H9 (cell line): ENCODE measurements at regions not wholly inside any gene's neighbourhood (a gene's known extent, or its start where the extent isn't known, plus 50 kb on each side); places are given as distances from the start of the nearest gene placed in this dataset.

Experiments
- DNase-seq: peaks from one replicate; pipeline ENCODE4 v3.0.0-alpha.2; 2017
- H2AFZ ChIP-seq: one replicate; pipeline ENCODE4 v1.6.1; 2013; ENCODE audit warnings: mild to moderate bottlenecking, low read length, control low read depth, moderate library complexity
- H2AK5ac ChIP-seq: 2 replicates; pipeline ENCODE4 v1.6.1; 2013; ENCODE audit warnings: low read length, control low read depth, mixed read lengths; ENCODE audit not compliant: insufficient read length
- H2BK120ac ChIP-seq: one replicate; pipeline ENCODE4 v1.6.1; 2013; ENCODE audit warnings: low read depth, mild to moderate bottlenecking, low read length, control low read depth, inconsistent platforms; ENCODE audit not compliant: poor library complexity, severe bottlenecking
- H2BK12ac ChIP-seq: 2 replicates; pipeline ENCODE4 v1.6.1; 2013; ENCODE audit warnings: low read length, control low read depth, mixed read lengths, low read depth; ENCODE audit not compliant: insufficient read length
- H2BK15ac ChIP-seq: 2 replicates; pipeline ENCODE4 v1.6.1; 2013; ENCODE audit warnings: low read depth, low read length, control low read depth
- H2BK20ac ChIP-seq: one replicate; pipeline ENCODE4 v1.6.1; 2013; ENCODE audit warnings: low read depth, mild to moderate bottlenecking, low read length, control low read depth, inconsistent platforms; ENCODE audit not compliant: poor library complexity, severe bottlenecking
- H2BK5ac ChIP-seq: 2 replicates; pipeline ENCODE4 v1.6.1; 2013; ENCODE audit warnings: low read length, control low read depth, mixed read lengths; ENCODE audit not compliant: insufficient read length
- H3K14ac ChIP-seq: 2 replicates; pipeline ENCODE4 v1.6.1; 2013; ENCODE audit warnings: low read length, control low read depth; ENCODE audit not compliant: insufficient read depth
- H3K18ac ChIP-seq: 2 replicates; pipeline ENCODE4 v1.6.1; 2013; ENCODE audit warnings: low read depth, mild to moderate bottlenecking, mixed read lengths, low read length, control low read depth; ENCODE audit not compliant: insufficient read length
- H3K23ac ChIP-seq: 2 replicates; pipeline ENCODE4 v1.6.1; 2013; ENCODE audit warnings: low read length, control low read depth, mixed read lengths, low read depth; ENCODE audit not compliant: insufficient read length
- H3K23me2 ChIP-seq: 2 replicates; pipeline ENCODE4 v1.6.1; 2013; ENCODE audit warnings: low read depth, mild to moderate bottlenecking, mixed read lengths, low read length, control low read depth; ENCODE audit not compliant: insufficient read length, poor library complexity, severe bottlenecking
- H3K27ac ChIP-seq: 2 replicates; pipeline ENCODE4 v1.5.1; 2013; ENCODE audit warnings: low read length, control low read depth, mixed read lengths, low read depth; ENCODE audit not compliant: insufficient read length
- H3K27me3 ChIP-seq: 2 replicates; pipeline ENCODE4 v1.6.1; 2013; ENCODE audit warnings: low read length, control low read depth, inconsistent platforms; ENCODE audit not compliant: insufficient read depth
- H3K4ac ChIP-seq: 2 replicates; pipeline ENCODE4 v1.6.1; 2013; ENCODE audit warnings: low read depth, mild to moderate bottlenecking, control low read depth, inconsistent platforms, low read length, moderate library complexity
- H3K4me1 ChIP-seq: 2 replicates; pipeline ENCODE4 v1.6.1; 2013; ENCODE audit warnings: low read length, control low read depth, inconsistent platforms; ENCODE audit not compliant: insufficient read depth
- H3K4me2 ChIP-seq: 2 replicates; pipeline ENCODE4 v1.6.1; 2013; ENCODE audit warnings: low read length, control low read depth, mixed read lengths; ENCODE audit not compliant: insufficient read length, insufficient read depth
- H3K56ac ChIP-seq: 2 replicates; pipeline ENCODE4 v1.6.1; 2013; ENCODE audit warnings: low read depth, mild to moderate bottlenecking, mixed read lengths, low read length, control low read depth; ENCODE audit not compliant: insufficient read length
- H3K79me1 ChIP-seq: 2 replicates; pipeline ENCODE4 v1.6.1; 2013; ENCODE audit warnings: low read depth, mild to moderate bottlenecking, moderate library complexity, low read length, control low read depth, inconsistent platforms; ENCODE audit not compliant: insufficient read depth, poor library complexity, severe bottlenecking
- H3K79me2 ChIP-seq: 2 replicates; pipeline ENCODE4 v1.6.1; 2013; ENCODE audit warnings: low read length, control low read depth, inconsistent platforms; ENCODE audit not compliant: insufficient read depth
- H3K9ac ChIP-seq: 2 replicates; pipeline ENCODE4 v1.6.1; 2013; ENCODE audit warnings: low read length, control low read depth, mixed read lengths; ENCODE audit not compliant: insufficient read length; ENCODE audit errors: extremely low read depth
- H3K9me3 ChIP-seq: one replicate; pipeline ENCODE4 v1.6.1; 2013; ENCODE audit warnings: low read depth, low read length, inconsistent platforms; ENCODE audit not compliant: control insufficient read depth
- H3T11ph ChIP-seq: one replicate; pipeline ENCODE4 v1.6.1; 2013; ENCODE audit warnings: mild to moderate bottlenecking, low read length, control low read depth, inconsistent platforms
- H4K20me1 ChIP-seq: one replicate; pipeline ENCODE4 v1.6.1; 2013; ENCODE audit not compliant: control insufficient read depth, insufficient read length, insufficient read depth
- H4K5ac ChIP-seq: 2 replicates; pipeline ENCODE4 v1.6.1; 2013; ENCODE audit warnings: low read depth, mild to moderate bottlenecking, mixed read lengths, low read length, control low read depth; ENCODE audit not compliant: insufficient read length
- H4K8ac ChIP-seq: replicated peaks from 2 replicates; pipeline ENCODE4 v1.6.1; 2013; ENCODE audit warnings: low read length, control low read depth, mixed read lengths, low read depth; ENCODE audit not compliant: insufficient read length
- H4K91ac ChIP-seq: 2 replicates; pipeline ENCODE4 v1.6.1; 2013; ENCODE audit warnings: low read depth, mild to moderate bottlenecking, moderate library complexity, mixed read lengths, low read length, control low read depth; ENCODE audit not compliant: insufficient read length
- H3K27ac Mint-ChIP-seq, 3 experiments: 2 replicates in 2 of 3; 3 replicates in 1 of 3; pipeline ENCODE4 v1.8.0; 2020 to 2021; ENCODE audit warnings: mixed read lengths in 3 of 3, mild to moderate bottlenecking in 1 of 3, moderate library complexity in 1 of 3
- H3K27me3 Mint-ChIP-seq: 2 replicates; pipeline ENCODE4 v1.8.0; 2021; ENCODE audit warnings: low read depth, mild to moderate bottlenecking, moderate library complexity, mixed read lengths
- H3K36me3 Mint-ChIP-seq, 3 experiments: 2 replicates in 2 of 3; 3 replicates in 1 of 3; pipeline ENCODE4 v1.8.0; 2020 to 2021; ENCODE audit warnings: low read depth in 3 of 3, mixed read lengths in 3 of 3; ENCODE audit not compliant: insufficient read depth in 1 of 3
- H3K4me1 Mint-ChIP-seq, 2 experiments: 2 replicates each; pipeline ENCODE4 v1.8.0; 2020; ENCODE audit warnings: mixed read lengths in 2 of 2
- H3K4me3 Mint-ChIP-seq, 2 experiments: 2 replicates in 1 of 2; 3 replicates in 1 of 2; pipeline ENCODE4 v1.8.0; 2020 to 2021; ENCODE audit warnings: mild to moderate bottlenecking in 2 of 2, mixed read lengths in 2 of 2, moderate library complexity in 1 of 2
- H3K9me3 Mint-ChIP-seq, 2 experiments: 2 replicates in 1 of 2; 3 replicates in 1 of 2; pipeline ENCODE4 v1.8.0; 2020; ENCODE audit warnings: mild to moderate bottlenecking in 2 of 2, mixed read lengths in 2 of 2, moderate library complexity in 1 of 2
- WGBS: extraction: QIAGEN DNeasy Blood & Tissue Kit; methylation state at CpG from one replicate; pipeline ENCODE4 v1.1.7; 2013; ENCODE audit warnings: missing lambda C conversion rate, low lambda C conversion rate, mixed read lengths; ENCODE audit not compliant: insufficient read length; ENCODE audit errors: extremely low coverage; 5-methylcytosine and 5-hydroxymethylcytosine counted together
- TF ChIP-seq, protein P1 (sequence below): fragments of 200-600 bp; sonication (generic); conservative IDR thresholded peaks from 3 replicates; pipeline ENCODE4 v1.8.0; 2021; ENCODE audit warnings: antibody characterized with exemption, mild to moderate bottlenecking

DNA sequence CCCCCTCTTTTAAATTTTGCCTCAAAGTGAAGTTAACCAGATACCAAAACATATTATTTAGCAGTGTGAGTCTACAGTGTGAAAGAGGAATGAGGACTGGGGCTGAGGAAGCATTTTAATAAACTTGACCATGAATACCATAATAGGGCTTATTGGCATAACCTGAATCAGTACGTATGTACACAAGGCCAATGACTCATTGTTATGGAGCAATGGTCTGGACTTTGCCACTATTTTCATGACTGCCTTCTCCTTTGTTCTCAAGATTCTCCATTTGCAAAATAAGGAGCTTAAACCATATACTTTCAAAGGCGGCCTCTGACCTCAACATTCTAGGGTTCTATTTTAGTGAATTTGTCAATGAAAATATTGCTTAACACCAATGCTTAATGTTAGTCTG, 102.8 kb upstream of the OR13H1 start:
- Histone ChIP-seq H3K79me2 (no peaks in the 10 kb centered on the region), H3K14ac (no peak overlapping the region), H4K91ac (no peak overlapping the region), H2BK120ac (no peak overlapping the region), H3K56ac (no peak overlapping the region), H2AK5ac (no peak overlapping the region), H3K27ac (no peak overlapping the region), H2BK20ac (no peak overlapping the region), H4K5ac (no peak overlapping the region), H3K4me2 (no peak overlapping the region), H2BK12ac (no peak overlapping the region), H3K27me3 (no peaks in the 10 kb centered on the region), H2BK15ac (no peak overlapping the region), H4K8ac (no peak overlapping the region), H3K9ac (no peak overlapping the region), H2BK5ac (no peak overlapping the region), H3K4ac (no peak overlapping the region), H3K18ac (no peak overlapping the region), H3T11ph (no peak overlapping the region), H4K20me1 (no peaks in the 10 kb centered on the region), H3K23me2 (no peaks in the 10 kb centered on the region), H3K9me3 (no peaks in the 10 kb centered on the region), H3K4me1 (peaks cover 4% of the 10 kb centered on the region; the same call in 1 of the 2 replicates), H3K79me1 (no peaks in the 10 kb centered on the region), H2AFZ (no peak overlapping the region), H3K23ac (no peak overlapping the region)
- Mint-ChIP-seq H3K36me3 (peaks cover 0 to 2% (median 0%) of the 10 kb centered on the region in 3 experiments; a peak in 2 of 7 replicates), H3K4me1 (peaks cover 17 to 39% of the 10 kb centered on the region in 2 experiments), H3K4me3 (no peak overlapping the region), H3K27me3 (no peaks in the 10 kb centered on the region), H3K27ac (peak overlapping the region in 1 of 3 experiments; percentile 31; a peak in 1 of 7 replicates), H3K9me3 (0 out of 5 replicates have a peak, but pooled peaks cover 0 to 2% of the 10 kb centered on the region in 2 experiments)
- no CpG with 5 or more reads among the region's 2 CpGs for WGBS
- TF ChIP-seq, protein P1, sequence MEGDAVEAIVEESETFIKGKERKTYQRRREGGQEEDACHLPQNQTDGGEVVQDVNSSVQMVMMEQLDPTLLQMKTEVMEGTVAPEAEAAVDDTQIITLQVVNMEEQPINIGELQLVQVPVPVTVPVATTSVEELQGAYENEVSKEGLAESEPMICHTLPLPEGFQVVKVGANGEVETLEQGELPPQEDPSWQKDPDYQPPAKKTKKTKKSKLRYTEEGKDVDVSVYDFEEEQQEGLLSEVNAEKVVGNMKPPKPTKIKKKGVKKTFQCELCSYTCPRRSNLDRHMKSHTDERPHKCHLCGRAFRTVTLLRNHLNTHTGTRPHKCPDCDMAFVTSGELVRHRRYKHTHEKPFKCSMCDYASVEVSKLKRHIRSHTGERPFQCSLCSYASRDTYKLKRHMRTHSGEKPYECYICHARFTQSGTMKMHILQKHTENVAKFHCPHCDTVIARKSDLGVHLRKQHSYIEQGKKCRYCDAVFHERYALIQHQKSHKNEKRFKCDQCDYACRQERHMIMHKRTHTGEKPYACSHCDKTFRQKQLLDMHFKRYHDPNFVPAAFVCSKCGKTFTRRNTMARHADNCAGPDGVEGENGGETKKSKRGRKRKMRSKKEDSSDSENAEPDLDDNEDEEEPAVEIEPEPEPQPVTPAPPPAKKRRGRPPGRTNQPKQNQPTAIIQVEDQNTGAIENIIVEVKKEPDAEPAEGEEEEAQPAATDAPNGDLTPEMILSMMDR = no peak
- no peak for DNase-seq
